SU-DHL-6 (cell line): ENCODE measurements at regions not wholly inside any gene's neighbourhood (a gene's known extent, or its start where the extent isn't known, plus 50 kb on each side); places are given as distances from the start of the nearest gene placed in this dataset.

Source experiments
- CTCF ChIP-seq: fragments of 200-600 bp; sonication (generic); IDR thresholded peaks from one replicate; pipeline ENCODE4 v1.5.1; 2017; ENCODE audit warnings: antibody characterized with exemption, mild to moderate bottlenecking, low read length, moderate library complexity; ENCODE audit not compliant: insufficient read depth, poor library complexity, severe bottlenecking
- EZH2phosphoT487 ChIP-seq: fragments of 200-600 bp; sonication (generic), shearing (Covaris generic); conservative IDR thresholded peaks from 2 replicates; pipeline ENCODE4 v1.6.1; 2018; ENCODE audit warnings: mild to moderate bottlenecking, antibody characterized with exemption, low read length, moderate library complexity, mixed read lengths

- TF ChIP-seq CTCF (no peak), EZH2phosphoT487 (no peak)
Observed at GRCh38 chr22:22047266-22047665, 64.7 kb upstream of the TOP3B start.
